ENCODE measurements at regions not wholly inside any gene's neighbourhood (a gene's known extent, or its start where the extent isn't known, plus 50 kb on each side); places are given as distances from the start of the nearest gene placed in this dataset.

- Histone ChIP-seq H3K79me2 (ENCODE audit: insufficient read depth, low read length) (no peaks in the 10 kb centered on the region), H4K20me1 (ENCODE audit: low read depth, low read length) (no peaks in the 10 kb centered on the region), H3K9me2 (replicated peaks; ENCODE audit: insufficient read depth, low read length) (no peaks in the 10 kb centered on the region), H3K4me3 (ENCODE audit: insufficient read depth, low read length, poor library complexity, severe bottlenecking) (no peak overlapping the region), H3K27me3 (ENCODE audit: low read length) (no peaks in the 10 kb centered on the region), H2AFZ (ENCODE audit: low read depth, low read length, severe bottlenecking) (no peak overlapping the region), H3K36me3 (ENCODE audit: low read length) (no peaks in the 10 kb centered on the region), H3K9ac (ENCODE audit: low read length) (no peak overlapping the region), H3K4me2 (ENCODE audit: low read depth, low read length, poor library complexity, severe bottlenecking) (no peak overlapping the region), H3K9me3 (ENCODE audit: insufficient read depth, low read length) (no peaks in the 10 kb centered on the region), H3K27ac (ENCODE audit: low read depth, low read length) (no peak overlapping the region), H3F3A (ENCODE audit: insufficient read depth) (no peaks in the 10 kb centered on the region)
- TF ChIP-seq, protein P1, sequence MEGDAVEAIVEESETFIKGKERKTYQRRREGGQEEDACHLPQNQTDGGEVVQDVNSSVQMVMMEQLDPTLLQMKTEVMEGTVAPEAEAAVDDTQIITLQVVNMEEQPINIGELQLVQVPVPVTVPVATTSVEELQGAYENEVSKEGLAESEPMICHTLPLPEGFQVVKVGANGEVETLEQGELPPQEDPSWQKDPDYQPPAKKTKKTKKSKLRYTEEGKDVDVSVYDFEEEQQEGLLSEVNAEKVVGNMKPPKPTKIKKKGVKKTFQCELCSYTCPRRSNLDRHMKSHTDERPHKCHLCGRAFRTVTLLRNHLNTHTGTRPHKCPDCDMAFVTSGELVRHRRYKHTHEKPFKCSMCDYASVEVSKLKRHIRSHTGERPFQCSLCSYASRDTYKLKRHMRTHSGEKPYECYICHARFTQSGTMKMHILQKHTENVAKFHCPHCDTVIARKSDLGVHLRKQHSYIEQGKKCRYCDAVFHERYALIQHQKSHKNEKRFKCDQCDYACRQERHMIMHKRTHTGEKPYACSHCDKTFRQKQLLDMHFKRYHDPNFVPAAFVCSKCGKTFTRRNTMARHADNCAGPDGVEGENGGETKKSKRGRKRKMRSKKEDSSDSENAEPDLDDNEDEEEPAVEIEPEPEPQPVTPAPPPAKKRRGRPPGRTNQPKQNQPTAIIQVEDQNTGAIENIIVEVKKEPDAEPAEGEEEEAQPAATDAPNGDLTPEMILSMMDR (IDR thresholded peaks at IDR 0.05; ENCODE audit: insufficient read depth, low read length, poor library complexity, severe bottlenecking): no peak
- no peak for TF ChIP-seq EZH2phosphoT487 (conservative IDR thresholded peaks at IDR 0.05; ENCODE audit: low read length)
These were observed 1147.1 kb downstream of the BRD1 start for GRCh38 chr22:48680601-48681000.

- H3K79me2 ChIP-seq (ENCODE audit: insufficient read depth, low read length): no peaks in the 10 kb centered on the region
- no peak overlapping the region for H2AFZ ChIP-seq (ENCODE audit: low read depth, low read length, severe bottlenecking)
- no peak overlapping the region for H3K9ac ChIP-seq (ENCODE audit: low read length)
- no peaks in the 10 kb centered on the region for H3K9me3 ChIP-seq (ENCODE audit: insufficient read depth, low read length)
- H3K27ac ChIP-seq (ENCODE audit: low read depth, low read length): no peak overlapping the region
- no peak for TF ChIP-seq EZH2phosphoT487 (conservative IDR thresholded peaks at IDR 0.05; ENCODE audit: low read length)
- TF ChIP-seq, protein P1 (IDR thresholded peaks at IDR 0.05; ENCODE audit: insufficient read depth, low read length, poor library complexity, severe bottlenecking): no peak
- no peaks in the 10 kb centered on the region for H4K20me1 ChIP-seq (ENCODE audit: low read depth, low read length)
- H3K9me2 ChIP-seq (replicated peaks; ENCODE audit: insufficient read depth, low read length): no peaks in the 10 kb centered on the region
- H3K36me3 ChIP-seq (ENCODE audit: low read length): no peaks in the 10 kb centered on the region
- H3K27me3 ChIP-seq (ENCODE audit: low read length): no peaks in the 10 kb centered on the region
- no peak overlapping the region for H3K4me2 ChIP-seq (ENCODE audit: low read depth, low read length, poor library complexity, severe bottlenecking)
- H3F3A ChIP-seq (ENCODE audit: insufficient read depth): no peaks in the 10 kb centered on the region
- H3K4me3 ChIP-seq (ENCODE audit: insufficient read depth, low read length, poor library complexity, severe bottlenecking): no peak overlapping the region
These were observed 1147.8 kb downstream of the BRD1 start for GRCh38 chr22:48679656-48680555.

DNA sequence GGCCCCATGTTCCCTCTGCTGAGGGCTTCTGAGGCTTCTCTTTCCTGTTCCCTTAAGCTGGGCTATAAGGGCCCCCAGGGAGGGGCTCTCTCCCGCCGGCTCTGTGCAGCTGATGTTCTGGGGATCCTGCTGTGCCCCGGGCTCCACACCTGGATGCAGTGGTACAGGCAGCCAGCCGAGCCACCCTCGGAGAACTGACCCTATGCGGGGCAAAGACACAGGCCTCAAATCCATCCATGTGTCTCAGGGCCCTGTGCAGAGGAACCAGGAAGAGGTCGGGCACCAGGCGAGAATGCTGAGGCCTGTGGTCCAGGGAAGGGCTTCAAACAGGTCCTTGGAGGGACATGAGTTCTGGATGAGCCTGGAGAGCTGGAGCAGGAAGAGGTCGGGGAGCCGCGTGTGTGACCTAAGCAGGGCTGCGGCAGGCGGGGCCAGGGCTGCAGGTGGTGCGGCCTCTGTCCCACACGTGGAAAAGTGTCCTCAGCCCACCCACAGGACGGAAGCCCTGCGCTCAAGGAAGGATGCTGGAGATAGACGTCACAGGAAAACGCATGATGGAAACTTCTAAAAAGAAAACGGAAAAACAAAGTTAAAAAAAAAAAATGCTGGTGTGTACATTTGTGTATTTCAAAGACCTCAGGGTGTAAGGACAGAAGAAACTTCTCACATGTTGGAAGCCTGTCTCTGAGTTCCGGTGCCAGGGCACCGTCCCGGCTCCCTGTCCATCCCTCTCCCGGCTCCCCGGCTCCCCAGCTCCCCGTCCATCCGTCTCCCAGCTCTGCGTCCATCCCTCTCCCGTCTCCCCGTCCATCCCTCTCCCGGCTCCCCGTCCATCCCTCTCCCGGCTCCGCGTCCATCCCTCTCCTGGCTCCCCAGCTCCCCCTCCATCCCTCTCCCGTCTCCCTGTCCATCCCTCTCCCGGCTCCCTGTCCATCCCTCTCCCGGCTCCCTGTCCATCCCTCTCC, 1149.2 kb downstream of the BRD1 start:
- TF ChIP-seq, protein P1 (IDR thresholded peaks at IDR 0.05; ENCODE audit: insufficient read depth, low read length, poor library complexity, severe bottlenecking): no peak
- no peak for TF ChIP-seq EZH2phosphoT487 (conservative IDR thresholded peaks at IDR 0.05; ENCODE audit: low read length)
- Histone ChIP-seq H3K9me3 (ENCODE audit: insufficient read depth, low read length) (no peaks in the 10 kb centered on the region), H3F3A (ENCODE audit: insufficient read depth) (no peaks in the 10 kb centered on the region), H2AFZ (ENCODE audit: low read depth, low read length, severe bottlenecking) (no peak overlapping the region), H3K36me3 (ENCODE audit: low read length) (no peaks in the 10 kb centered on the region), H3K79me2 (ENCODE audit: insufficient read depth, low read length) (no peaks in the 10 kb centered on the region), H3K4me2 (ENCODE audit: low read depth, low read length, poor library complexity, severe bottlenecking) (no peak overlapping the region), H3K4me3 (ENCODE audit: insufficient read depth, low read length, poor library complexity, severe bottlenecking) (no peak overlapping the region), H3K9ac (ENCODE audit: low read length) (no peak overlapping the region), H3K27ac (ENCODE audit: low read depth, low read length) (no peak overlapping the region), H3K9me2 (replicated peaks; ENCODE audit: insufficient read depth, low read length) (no peaks in the 10 kb centered on the region), H4K20me1 (ENCODE audit: low read depth, low read length) (no peaks in the 10 kb centered on the region), H3K27me3 (ENCODE audit: low read length) (no peaks in the 10 kb centered on the region)
